H1 (cell line): ENCODE measurements at regions not wholly inside any gene's neighbourhood (a gene's known extent, or its start where the extent isn't known, plus 50 kb on each side); places are given as distances from the start of the nearest gene placed in this dataset.

Source experiments
- CTBP2 ChIP-seq: IDR thresholded peaks from 2 replicates; pipeline ENCODE4 v1.7.0; 2011; ENCODE audit warnings: borderline replicate concordance, mild to moderate bottlenecking, moderate library complexity, mixed read lengths, low read length; ENCODE audit not compliant: insufficient read depth, insufficient read length
- JUN ChIP-seq: IDR thresholded peaks from 2 replicates; pipeline ENCODE4 v1.6.1; 2011; ENCODE audit warnings: low read depth, mild to moderate bottlenecking, improper control_type of control experiment, low read length
- KDM5A ChIP-seq: fragments of 200-600 bp; IDR thresholded peaks from 2 replicates; pipeline ENCODE4 v1.7.1; 2012; ENCODE audit warnings: mild to moderate bottlenecking, low read length, inconsistent platforms, mixed read lengths
- POLR2AphosphoS5 ChIP-seq: IDR thresholded peaks from 2 replicates; pipeline ENCODE4 v1.6.1; 2011; ENCODE audit warnings: low read depth, low read length
- POU5F1 ChIP-seq: IDR thresholded peaks from 2 replicates; pipeline ENCODE4 v1.6.1; 2011; ENCODE audit warnings: low read depth, mild to moderate bottlenecking, low read length, moderate library complexity
- SIX5 ChIP-seq: IDR thresholded peaks from 2 replicates; pipeline ENCODE4 v1.6.1; 2011; ENCODE audit warnings: mild to moderate bottlenecking, low read depth, low read length
- SP2 ChIP-seq: IDR thresholded peaks from 2 replicates; pipeline ENCODE4 v1.6.1; 2012; ENCODE audit warnings: mild to moderate bottlenecking, low read length, inconsistent platforms
- YY1 ChIP-seq: IDR thresholded peaks from 2 replicates; pipeline ENCODE4 v1.6.1; 2011; ENCODE audit warnings: low read depth, mild to moderate bottlenecking, low read length

DNA sequence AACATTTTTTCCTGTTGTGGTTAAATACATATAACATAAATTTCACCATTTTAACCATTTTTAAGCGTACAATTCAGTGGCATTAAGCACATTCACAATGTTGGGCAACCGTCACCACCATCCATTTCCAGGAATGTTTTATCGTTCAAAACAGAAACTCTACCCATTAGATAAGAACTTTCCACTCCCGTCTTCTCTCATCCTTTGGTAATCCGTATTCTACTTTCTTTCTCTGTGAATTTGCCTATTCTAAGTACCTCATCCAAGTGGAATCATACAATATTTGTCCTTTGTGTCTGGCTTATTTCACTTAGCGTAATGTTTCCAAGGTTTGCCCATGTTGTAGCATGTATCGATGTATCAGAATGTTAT is 336.0 kb downstream of the RRAGC start (continued):
- TF ChIP-seq SIX5: no peak
- no peak for TF ChIP-seq YY1
- TF ChIP-seq SP2: no peak
- no peak for TF ChIP-seq CTBP2
- no peak for TF ChIP-seq JUN
- no peak for TF ChIP-seq POU5F1
- no peak for TF ChIP-seq POLR2AphosphoS5
- no peak for TF ChIP-seq KDM5A
